DND-41 (cell line): ENCODE measurements at regions not wholly inside any gene's neighbourhood (a gene's known extent, or its start where the extent isn't known, plus 50 kb on each side); places are given as distances from the start of the nearest gene placed in this dataset.

ENCODE experiments used
- ATAC-seq: fragments of 200-7000 bp; cut with Tn5 transposase; 3 replicates; pipeline ENCODE4 v1.9.1; 2021; ENCODE audit warnings: low read depth; ENCODE audit not compliant: insufficient read depth
- DNase-seq: peaks from one replicate; pipeline ENCODE4 v3.0.0-alpha.2; 2020
- H2AFZ ChIP-seq: 2 replicates; pipeline ENCODE4 v1.6.0; 2012; ENCODE audit warnings: low read depth, low read length
- H3K27ac ChIP-seq: 2 replicates; pipeline ENCODE4 v1.5.1; 2012; ENCODE audit warnings: low read length, inconsistent platforms
- H3K27me3 ChIP-seq: fragments of 200-600 bp; sonication (generic); 2 replicates; pipeline ENCODE4 v1.6.0; 2012; ENCODE audit warnings: low read length, mild to moderate bottlenecking, inconsistent platforms; ENCODE audit not compliant: insufficient read depth, poor library complexity
- H3K36me3 ChIP-seq: 2 replicates; pipeline ENCODE4 v1.5.1; 2012; ENCODE audit warnings: low read length, inconsistent platforms; ENCODE audit not compliant: insufficient read depth
- H3K4me1 ChIP-seq: 2 replicates; pipeline ENCODE4 v1.5.1; 2012; ENCODE audit warnings: mild to moderate bottlenecking, low read length; ENCODE audit not compliant: insufficient read depth
- H3K4me2 ChIP-seq: 2 replicates; pipeline ENCODE4 v1.6.0; 2012; ENCODE audit warnings: mild to moderate bottlenecking, moderate library complexity, low read length, inconsistent platforms; ENCODE audit not compliant: insufficient read depth
- H3K4me3 ChIP-seq, 2 experiments: fragments of 200-600 bp in 1 of 2; shearing (Covaris generic) in 1 of 2; 2 replicates each; pipeline ENCODE4 v1.5.1; 2012 to 2016; ENCODE audit warnings: inconsistent platforms in 2 of 2, low read length in 2 of 2, mild to moderate bottlenecking in 2 of 2, low read depth in 1 of 2, moderate library complexity in 1 of 2
- H3K79me2 ChIP-seq: 2 replicates; pipeline ENCODE4 v1.6.0; 2012; ENCODE audit warnings: low read length, inconsistent platforms; ENCODE audit not compliant: insufficient read depth
- H3K9ac ChIP-seq: 2 replicates; pipeline ENCODE4 v1.6.0; 2012; ENCODE audit warnings: low read depth, mild to moderate bottlenecking, inconsistent platforms, low read length, moderate library complexity
- H3K9me3 ChIP-seq: 2 replicates; pipeline ENCODE4 v1.5.1; 2012; ENCODE audit warnings: low read length, moderate library complexity, mild to moderate bottlenecking, inconsistent platforms; ENCODE audit not compliant: insufficient read depth, severe bottlenecking
- H4K20me1 ChIP-seq: 2 replicates; pipeline ENCODE4 v1.6.0; 2012; ENCODE audit warnings: low read length; ENCODE audit not compliant: insufficient read depth
- CTCF ChIP-seq: IDR thresholded peaks from 2 replicates; pipeline ENCODE4 v1.5.1; 2012; ENCODE audit warnings: borderline replicate concordance, low read length, moderate library complexity, mild to moderate bottlenecking; ENCODE audit not compliant: poor library complexity, severe bottlenecking; ENCODE audit errors: extremely low read depth
- EZH2 ChIP-seq: IDR thresholded peaks from 3 replicates; pipeline ENCODE4 v1.6.1; 2012; ENCODE audit warnings: borderline replicate concordance, low read depth, mild to moderate bottlenecking, moderate library complexity, low read length, inconsistent platforms; ENCODE audit not compliant: severe bottlenecking

GRCh38 chr5:147062427-147062826 lies 172.4 kb upstream of the STK32A start:
- Histone ChIP-seq H3K27me3 (peaks cover 7% of the 10 kb centered on the region), H3K4me1 (no peaks in the 10 kb centered on the region), H3K9ac (no peak overlapping the region), H2AFZ (no peak overlapping the region), H3K4me3 (no peak overlapping the region), H3K79me2 (no peaks in the 10 kb centered on the region), H4K20me1 (no peaks in the 10 kb centered on the region), H3K9me3 (no peaks in the 10 kb centered on the region), H3K27ac (no peak overlapping the region), H3K4me2 (no peak overlapping the region), H3K36me3 (no peaks in the 10 kb centered on the region)
- no peak for ATAC-seq
- DNase-seq: no peak
- TF ChIP-seq EZH2 (no peak), CTCF (no peak)

- no peaks in the 10 kb centered on the region for H3K36me3 ChIP-seq
- H3K4me1 ChIP-seq: no peaks in the 10 kb centered on the region
- no peak overlapping the region for H3K4me2 ChIP-seq
- H4K20me1 ChIP-seq: no peaks in the 10 kb centered on the region
- H3K9me3 ChIP-seq: no peaks in the 10 kb centered on the region
- no peak for DNase-seq
- H3K4me3 ChIP-seq: no peak overlapping the region
- no peak for TF ChIP-seq CTCF
- H3K9ac ChIP-seq: no peak overlapping the region
- no peak for ATAC-seq
- no peak overlapping the region for H3K27ac ChIP-seq
- no peak overlapping the region for H2AFZ ChIP-seq
- H3K79me2 ChIP-seq: no peaks in the 10 kb centered on the region
- peaks cover 7% of the 10 kb centered on the region for H3K27me3 ChIP-seq
Observed at GRCh38 chr5:147063943-147064342, 170.9 kb upstream of the STK32A start.

GRCh38 chr5:147065071-147065470 lies 169.8 kb upstream of the STK32A start:
- peaks cover 7% of the 10 kb centered on the region for H3K27me3 ChIP-seq
- TF ChIP-seq CTCF: no peak
- TF ChIP-seq EZH2: no peak
- DNase-seq (no peak), ATAC-seq (peak; percentile 55)
- H3K4me3 ChIP-seq: no peak overlapping the region
- H3K79me2 ChIP-seq: no peaks in the 10 kb centered on the region
- no peaks in the 10 kb centered on the region for H3K4me1 ChIP-seq
- H3K9me3 ChIP-seq: no peaks in the 10 kb centered on the region
- H3K9ac ChIP-seq: no peak overlapping the region
- no peaks in the 10 kb centered on the region for H3K36me3 ChIP-seq
- H3K27ac ChIP-seq: no peak overlapping the region
- H2AFZ ChIP-seq: no peak overlapping the region
- H4K20me1 ChIP-seq: no peaks in the 10 kb centered on the region
- no peak overlapping the region for H3K4me2 ChIP-seq

GRCh38 chr5:147068998-147069397 lies 165.8 kb upstream of the STK32A start:
- ATAC-seq (no peak), DNase-seq (no peak)
- Histone ChIP-seq H3K27ac (no peak overlapping the region), H3K36me3 (no peaks in the 10 kb centered on the region), H3K9me3 (no peaks in the 10 kb centered on the region), H3K9ac (no peak overlapping the region), H3K79me2 (no peaks in the 10 kb centered on the region), H3K27me3 (peaks cover 5% of the 10 kb centered on the region), H3K4me3 (no peak overlapping the region), H3K4me2 (no peak overlapping the region), H3K4me1 (no peaks in the 10 kb centered on the region), H2AFZ (no peak overlapping the region), H4K20me1 (no peaks in the 10 kb centered on the region)
- no peak for TF ChIP-seq EZH2
